Coronary artery (tissue), 2 donors: ENCODE measurements at regions not wholly inside any gene's neighbourhood (a gene's known extent, or its start where the extent isn't known, plus 50 kb on each side); places are given as distances from the start of the nearest gene placed in this dataset.

Source experiments
- DNase-seq: peaks from one replicate; pipeline ENCODE4 v3.0.0-alpha.2; 2017; ENCODE audit warnings: low spot score
- H3K27ac ChIP-seq, 2 donors: fragments of 200-600 bp; sonication (generic); one replicate each; pipeline ENCODE4 v1.5.1; 2016 to 2019
- H3K4me3 ChIP-seq: fragments of 200-600 bp; sonication (generic); 2 replicates; pipeline ENCODE4 v1.5.1; 2016; ENCODE audit warnings: mild to moderate bottlenecking, moderate library complexity
- TF ChIP-seq, protein P1 (sequence below): fragments of 200-600 bp; sonication (generic); IDR thresholded peaks from one replicate; pipeline ENCODE4 v1.5.1; 2019; ENCODE audit warnings: antibody characterized with exemption

DNA sequence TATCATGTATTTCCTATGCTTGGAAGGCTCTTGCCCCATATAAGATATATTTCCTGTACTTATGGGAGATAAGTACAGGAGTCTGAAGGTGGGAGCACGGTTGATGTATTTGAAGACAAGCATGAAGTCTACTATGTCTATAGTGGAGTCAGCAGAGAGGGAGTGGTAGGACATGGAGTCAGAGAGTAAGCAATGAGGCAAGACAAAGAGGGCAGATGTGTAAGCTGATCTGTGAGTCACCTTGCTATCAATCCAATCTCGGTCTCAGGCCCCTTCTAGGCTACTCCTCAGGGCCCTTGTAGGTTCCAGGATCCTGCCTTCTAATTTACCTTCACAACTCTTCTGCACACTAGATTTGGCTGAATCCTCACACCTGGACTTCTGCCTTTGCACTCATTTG lies 105.5 kb downstream of the MACIR start:
- no peak for DNase-seq
- Histone ChIP-seq H3K4me3 (no peak overlapping the region), H3K27ac (no peak overlapping the region)
- TF ChIP-seq, protein P1, sequence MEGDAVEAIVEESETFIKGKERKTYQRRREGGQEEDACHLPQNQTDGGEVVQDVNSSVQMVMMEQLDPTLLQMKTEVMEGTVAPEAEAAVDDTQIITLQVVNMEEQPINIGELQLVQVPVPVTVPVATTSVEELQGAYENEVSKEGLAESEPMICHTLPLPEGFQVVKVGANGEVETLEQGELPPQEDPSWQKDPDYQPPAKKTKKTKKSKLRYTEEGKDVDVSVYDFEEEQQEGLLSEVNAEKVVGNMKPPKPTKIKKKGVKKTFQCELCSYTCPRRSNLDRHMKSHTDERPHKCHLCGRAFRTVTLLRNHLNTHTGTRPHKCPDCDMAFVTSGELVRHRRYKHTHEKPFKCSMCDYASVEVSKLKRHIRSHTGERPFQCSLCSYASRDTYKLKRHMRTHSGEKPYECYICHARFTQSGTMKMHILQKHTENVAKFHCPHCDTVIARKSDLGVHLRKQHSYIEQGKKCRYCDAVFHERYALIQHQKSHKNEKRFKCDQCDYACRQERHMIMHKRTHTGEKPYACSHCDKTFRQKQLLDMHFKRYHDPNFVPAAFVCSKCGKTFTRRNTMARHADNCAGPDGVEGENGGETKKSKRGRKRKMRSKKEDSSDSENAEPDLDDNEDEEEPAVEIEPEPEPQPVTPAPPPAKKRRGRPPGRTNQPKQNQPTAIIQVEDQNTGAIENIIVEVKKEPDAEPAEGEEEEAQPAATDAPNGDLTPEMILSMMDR: no peak

DNA sequence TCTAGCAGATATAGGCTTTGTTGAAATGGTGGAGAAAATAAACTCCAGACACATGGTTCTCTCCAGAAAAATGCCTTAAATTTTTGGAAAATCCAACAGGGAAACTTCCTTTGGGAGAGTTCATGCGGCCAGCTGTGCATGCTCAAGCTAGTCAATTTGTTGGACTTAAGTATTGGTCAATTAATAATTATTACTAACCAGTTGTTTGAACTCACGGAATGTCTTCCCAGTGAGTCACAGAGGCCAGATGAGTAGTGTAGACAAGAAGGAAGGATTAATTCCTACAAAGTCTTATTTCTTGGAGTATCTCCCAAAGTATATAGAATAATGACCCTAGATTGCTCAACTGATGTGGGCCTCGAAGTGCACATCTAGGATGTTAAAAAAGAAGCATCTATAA lies 103.6 kb downstream of the MACIR start:
- H3K27ac ChIP-seq: no peak overlapping the region
- H3K4me3 ChIP-seq: no peak overlapping the region
- TF ChIP-seq, protein P1: no peak
- DNase-seq: no peak

- H3K27ac ChIP-seq: no peak overlapping the region
Measured at GRCh38 chr5:103360475-103360874, 101.9 kb downstream of the MACIR start.

GRCh38 chr5:103358305-103358995 lies 99.9 kb downstream of the MACIR start:
- Histone ChIP-seq H3K27ac (no peak overlapping the region), H3K4me3 (no peak overlapping the region)
- TF ChIP-seq, protein P1: no peak
- DNase-seq: no peak

More at GRCh38 chr5:103360475-103360874, 101.9 kb downstream of the MACIR start:
- H3K4me3 ChIP-seq: no peak overlapping the region
- TF ChIP-seq, protein P1: no peak
- DNase-seq: no peak

GRCh38 chr5:103357636-103358035 lies 99.1 kb downstream of the MACIR start:
- no peak overlapping the region for H3K4me3 ChIP-seq
- H3K27ac ChIP-seq: no peak overlapping the region
- DNase-seq: no peak
- TF ChIP-seq, protein P1: no peak

GRCh38 chr5:103356350-103357091 lies 98.0 kb downstream of the MACIR start:
- no peak for DNase-seq
- TF ChIP-seq, protein P1: no peak
- no peak overlapping the region for H3K27ac ChIP-seq

DNA sequence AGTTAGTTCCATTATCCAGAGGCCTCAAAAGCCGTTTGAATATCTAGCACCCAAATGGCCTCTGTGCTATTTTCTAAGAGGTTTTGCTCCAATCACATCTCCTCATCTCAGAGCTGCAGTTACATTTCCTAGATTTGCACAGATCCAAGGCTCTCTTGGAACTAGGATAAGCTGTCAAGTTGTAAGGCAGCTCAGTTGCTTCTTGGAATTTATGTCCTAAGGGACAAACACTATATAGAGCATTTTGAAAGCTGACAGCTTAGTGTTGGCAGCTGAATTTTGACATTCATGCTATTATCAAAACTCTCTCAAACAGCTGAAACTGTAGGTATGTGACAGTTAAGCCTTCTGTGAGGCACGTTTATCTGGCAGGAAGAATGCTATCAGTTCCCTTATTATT lies 97.0 kb downstream of the MACIR start:
- no peak for DNase-seq
- Histone ChIP-seq H3K27ac (no peak overlapping the region), H3K4me3 (no peak overlapping the region)
- TF ChIP-seq, protein P1: no peak

More at GRCh38 chr5:103356350-103357091, 98.0 kb downstream of the MACIR start:
- H3K4me3 ChIP-seq: no peak overlapping the region
